CD4-positive, alpha-beta T cell treated with Interleukin-1 beta for 1 hour (primary cell): ENCODE measurements at regions not wholly inside any gene's neighbourhood (a gene's known extent, or its start where the extent isn't known, plus 50 kb on each side); places are given as distances from the start of the nearest gene placed in this dataset.
"Not testable (repeated sequence)": the region's sequence is repeated elsewhere in the genome, so short reads cannot be mapped to it uniquely, and the experiment has no call there.

Experiments
- DNase-seq, 2 donors: peaks; one replicate each; pipeline ENCODE4 v3.0.0-alpha.2; 2020 to 2022

GRCh38 chr12:59344224-59344623, 251.6 kb upstream of the SLC16A7 start:
- no peak for DNase-seq

DNA sequence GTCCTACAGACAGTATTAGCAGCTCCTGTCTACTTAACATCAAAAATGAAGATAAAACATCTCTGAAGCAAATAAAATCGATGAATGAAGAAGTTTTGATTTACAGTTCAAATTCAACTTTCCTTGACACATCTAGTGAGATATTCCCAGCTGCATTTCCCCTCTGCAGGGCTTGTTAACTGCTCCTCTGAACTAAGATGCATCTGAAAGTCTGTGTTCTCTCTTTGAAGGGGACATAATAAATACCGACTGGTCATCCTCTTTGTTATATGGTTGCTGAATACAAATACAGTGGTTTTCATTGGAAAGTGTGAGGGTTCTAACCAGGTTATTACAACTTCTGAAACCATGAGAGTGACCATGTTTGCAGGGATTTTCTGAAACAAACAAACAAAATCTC, 266.4 kb upstream of the SLC16A7 start:
- no peak for DNase-seq

DNA sequence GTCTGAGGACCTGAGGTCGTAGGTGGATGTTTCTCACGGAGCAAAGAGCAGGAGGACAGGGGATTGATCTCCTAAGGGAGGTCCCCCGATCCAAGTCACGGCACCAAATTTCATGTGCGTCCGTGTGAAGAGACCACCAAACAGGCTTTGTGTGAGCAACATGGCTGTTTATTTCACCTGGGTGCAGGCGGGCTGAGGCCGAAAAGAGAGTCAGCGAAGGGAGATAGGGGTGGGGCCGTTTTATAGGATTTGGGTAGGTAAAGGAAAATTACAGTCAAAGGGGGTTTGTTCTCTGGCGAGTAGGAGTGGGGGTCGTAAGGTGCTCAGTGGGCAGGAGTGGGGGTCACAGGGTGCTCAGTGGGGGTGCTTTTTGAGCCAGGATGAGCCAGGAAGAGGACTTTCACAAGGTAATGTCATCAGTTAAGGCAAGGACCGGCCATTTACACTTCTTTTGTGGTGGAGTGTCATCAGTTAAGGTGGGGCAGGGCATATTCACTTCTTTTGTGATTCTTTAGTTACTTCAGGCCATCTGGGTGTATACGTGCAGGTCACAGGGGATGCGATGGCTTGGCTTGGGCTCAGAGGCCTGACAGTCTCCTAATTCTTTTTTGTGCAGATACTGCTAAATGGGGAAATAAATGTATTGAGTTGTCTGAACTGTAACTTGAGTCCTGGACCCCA, 267.3 kb upstream of the SLC16A7 start:
- DNase-seq: not testable (repeated sequence)

GRCh38 chr12:59326457-59326856, 269.4 kb upstream of the SLC16A7 start:
- not testable (repeated sequence) for DNase-seq

- no peak for DNase-seq
Observed at GRCh38 chr12:59322473-59322872, 273.4 kb upstream of the SLC16A7 start.

DNA sequence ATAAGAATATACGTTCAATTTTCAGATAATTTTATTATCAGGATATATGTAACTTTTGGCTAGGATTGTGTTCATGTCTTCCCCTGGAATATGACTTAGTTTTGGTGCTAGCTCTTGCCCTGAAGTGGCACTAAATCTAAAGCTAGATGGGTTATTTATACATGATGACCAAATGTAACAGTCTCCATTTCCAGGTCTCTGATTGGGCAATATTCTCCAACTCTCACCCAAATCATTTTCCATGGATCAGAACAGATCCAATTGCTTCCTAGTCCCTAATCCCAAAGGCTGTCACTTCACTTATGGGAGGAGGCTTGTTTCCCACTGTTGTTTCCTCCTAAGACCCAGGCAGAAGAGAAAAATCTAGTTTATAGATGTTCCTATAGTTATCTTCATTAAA, 274.6 kb upstream of the SLC16A7 start:
- DNase-seq: no peak

DNA sequence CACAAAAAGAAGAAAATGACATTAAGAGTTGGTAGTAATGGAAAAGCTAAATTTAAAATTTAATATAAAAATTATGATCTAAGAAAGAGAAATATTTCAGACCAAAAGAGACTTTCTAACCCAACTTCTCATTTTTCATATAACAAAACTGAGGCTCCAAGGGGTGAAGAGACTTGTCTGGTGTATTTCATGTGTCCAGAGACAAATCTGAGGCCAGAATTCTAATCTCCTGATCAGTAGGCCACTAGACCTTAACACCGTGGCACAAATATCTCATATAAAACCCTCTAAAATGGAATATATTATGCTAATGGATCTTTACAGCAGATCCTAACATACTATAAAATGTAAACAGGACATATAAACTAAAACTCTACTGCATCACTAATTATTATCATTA, 275.7 kb upstream of the SLC16A7 start:
- no peak for DNase-seq

GRCh38 chr12:59318940-59319339, 276.9 kb upstream of the SLC16A7 start:
- no peak for DNase-seq

- DNase-seq: no peak
Observed at GRCh38 chr12:59317598-59317997, 278.2 kb upstream of the SLC16A7 start.

GRCh38 chr12:59316938-59317337, 278.9 kb upstream of the SLC16A7 start:
- no peak for DNase-seq

DNA sequence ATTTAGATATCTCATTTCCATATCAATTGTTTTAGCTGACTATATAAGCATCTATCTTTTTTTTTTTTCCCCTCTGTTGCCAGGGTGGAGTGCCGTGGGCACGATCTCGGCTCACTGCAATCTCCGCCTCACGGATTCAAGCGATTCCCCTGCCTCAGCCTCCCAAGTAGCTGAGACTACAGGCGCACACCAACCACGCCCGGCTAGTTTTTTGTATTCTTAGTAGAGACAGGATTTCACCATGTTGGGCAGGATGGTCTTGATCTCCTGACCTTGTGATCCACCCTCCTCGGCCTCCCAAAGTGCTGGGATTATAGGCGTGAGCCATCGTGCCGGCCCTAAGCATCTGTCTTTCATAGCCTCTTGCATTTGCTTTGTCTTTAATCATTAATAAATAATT, 279.5 kb upstream of the SLC16A7 start:
- not testable (repeated sequence) for DNase-seq

GRCh38 chr12:59314209-59314608, 281.6 kb upstream of the SLC16A7 start:
- no peak for DNase-seq

DNA sequence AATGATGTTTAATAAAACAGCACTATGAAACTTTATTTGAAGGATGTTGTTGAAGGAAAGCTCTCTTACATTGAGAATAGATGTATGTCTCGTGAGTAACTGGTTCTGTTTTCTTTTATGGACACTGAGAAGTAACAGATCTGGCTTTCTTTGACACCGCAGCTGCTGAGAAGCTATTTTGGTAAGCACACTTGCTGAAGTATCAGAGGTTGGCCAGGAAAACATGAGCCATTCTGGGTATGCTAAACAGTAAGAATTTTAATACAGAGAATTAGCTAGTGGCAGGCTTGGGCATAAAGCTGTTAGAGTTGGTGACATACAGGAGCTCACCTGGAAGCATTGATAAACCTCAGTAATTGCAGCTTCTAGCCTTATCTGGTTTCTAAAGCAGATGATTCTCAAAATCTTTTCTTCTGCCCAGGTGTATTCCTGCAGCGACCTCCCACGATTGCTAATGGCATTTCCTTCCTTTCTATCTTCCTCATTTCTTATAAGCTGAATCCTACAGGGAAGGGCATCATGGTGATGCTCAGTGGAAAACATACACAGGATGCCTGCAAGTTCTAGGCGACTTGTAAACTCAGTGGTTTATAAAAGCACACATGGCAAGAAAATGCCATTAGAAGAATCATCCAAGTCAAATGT, 291.6 kb upstream of the SLC16A7 start:
- DNase-seq: no peak

- no peak for DNase-seq
Observed at GRCh38 chr12:59298296-59298695, 297.5 kb upstream of the SLC16A7 start.

DNA sequence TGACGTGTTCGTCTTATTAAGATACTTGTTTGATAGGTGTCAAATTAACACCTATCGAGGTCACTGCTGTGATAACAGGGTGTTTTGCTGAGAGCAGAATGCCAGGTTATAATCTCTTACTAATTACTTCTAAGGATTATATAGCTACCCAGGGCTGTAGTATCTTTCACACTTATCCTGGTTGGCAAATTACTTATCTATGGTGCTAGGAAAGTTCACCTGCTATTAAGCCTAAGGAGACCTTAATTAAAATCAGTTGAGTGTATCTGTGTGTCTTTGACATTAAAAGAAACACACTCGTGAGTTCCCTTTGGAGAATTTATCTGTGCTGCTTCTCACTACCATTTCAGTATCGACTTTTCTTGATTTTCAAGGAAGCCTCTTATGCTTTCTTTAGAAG, 301.6 kb upstream of the SLC16A7 start:
- no peak for DNase-seq

DNA sequence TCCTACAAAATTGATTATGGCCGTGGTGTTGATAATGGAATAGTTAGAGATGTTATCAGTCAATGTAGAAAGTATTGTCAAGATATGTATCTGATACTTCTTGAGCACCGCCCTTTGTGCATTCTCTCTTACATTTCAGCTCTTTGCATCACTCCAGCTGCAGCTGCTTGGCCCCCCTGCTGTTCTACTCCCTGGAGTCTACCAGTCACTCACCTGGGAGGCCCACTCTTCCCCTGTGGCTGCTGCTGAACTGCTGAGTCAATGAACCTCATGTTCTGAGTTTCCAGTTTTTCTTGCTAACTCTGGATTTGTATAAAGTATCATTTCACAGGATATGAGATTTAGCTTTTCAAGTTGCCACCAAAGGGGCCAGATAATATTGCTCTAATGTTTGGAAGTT, 312.8 kb upstream of the SLC16A7 start:
- DNase-seq: no peak

- not testable (repeated sequence) for DNase-seq
Observed at GRCh38 chr12:59273561-59273960, 322.3 kb upstream of the SLC16A7 start.

- DNase-seq: no peak
Observed at GRCh38 chr12:59268295-59268809, 327.5 kb upstream of the SLC16A7 start.

GRCh38 chr12:59260202-59260601, 335.6 kb upstream of the SLC16A7 start:
- no peak for DNase-seq

DNA sequence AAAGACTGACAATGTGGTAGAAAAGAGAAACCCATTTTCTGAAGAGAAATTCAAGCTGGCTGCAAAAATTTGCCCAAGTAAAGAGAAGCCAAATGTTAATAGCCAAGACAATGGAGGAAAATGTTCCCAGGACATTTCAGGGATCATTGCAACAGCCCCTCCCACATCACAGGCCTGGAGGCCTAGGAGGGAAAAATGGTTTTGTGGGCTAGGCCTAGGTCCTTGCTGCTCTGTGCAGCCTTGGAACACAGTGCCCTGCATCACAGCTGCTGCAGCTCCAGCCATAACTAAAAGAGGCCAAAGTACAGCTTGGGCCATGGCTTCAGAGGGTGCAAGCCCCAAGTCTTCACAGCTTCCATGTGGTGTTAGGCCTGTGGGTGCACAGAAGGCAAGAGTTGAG, 332.4 kb upstream of the LRIG3 start:
- DNase-seq: no peak

GRCh38 chr12:59250766-59251165, 330.5 kb upstream of the LRIG3 start:
- DNase-seq: no peak

- no peak for DNase-seq
Observed at GRCh38 chr12:59240048-59240447, 319.7 kb upstream of the LRIG3 start.

DNA sequence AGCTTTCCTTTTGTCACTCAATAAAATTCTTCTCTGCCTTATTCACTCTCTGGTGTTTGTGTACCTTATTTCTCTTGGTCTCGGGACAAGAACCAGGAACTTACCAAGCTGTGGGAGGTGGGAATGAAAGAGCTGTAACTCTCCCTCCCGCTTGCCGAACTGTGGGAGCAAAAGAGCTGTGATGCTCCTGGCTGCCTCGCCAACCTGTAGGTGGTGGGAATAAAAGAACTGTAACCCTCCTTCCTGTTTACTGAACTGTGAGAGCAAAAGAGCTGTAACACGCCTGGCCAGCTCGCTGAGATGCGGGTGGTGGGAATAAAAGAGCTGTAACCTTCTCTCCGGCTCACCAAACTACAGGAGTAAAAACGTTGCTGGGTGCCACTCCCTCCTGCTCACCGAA, 314.1 kb upstream of the LRIG3 start:
- DNase-seq: no peak

GRCh38 chr12:59230334-59230733, 310.0 kb upstream of the LRIG3 start:
- no peak for DNase-seq

DNA sequence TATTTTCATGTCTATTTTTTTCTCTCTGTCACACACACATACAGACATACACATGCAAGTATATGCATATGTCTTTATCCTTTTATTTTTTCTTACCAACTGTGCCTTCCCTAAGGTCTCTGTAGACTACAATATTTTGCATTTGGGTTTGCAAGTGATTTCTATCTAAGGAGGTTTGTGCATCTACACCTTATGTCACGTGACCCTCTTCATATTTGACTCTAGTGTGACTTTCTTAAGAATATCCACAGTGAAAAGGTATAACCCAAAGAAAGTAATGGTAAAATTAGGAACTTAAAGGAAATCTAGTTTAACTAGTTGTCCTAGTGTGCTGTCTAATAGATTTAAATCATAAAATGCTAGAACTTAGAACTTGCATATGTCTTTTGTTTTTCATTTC, 298.8 kb upstream of the LRIG3 start:
- DNase-seq: no peak
